ENCODE measurements at regions not wholly inside any gene's neighbourhood (a gene's known extent, or its start where the extent isn't known, plus 50 kb on each side); places are given as distances from the start of the nearest gene placed in this dataset.

GRCh38 chr9:13503599-13503998 lies 224.1 kb upstream of the MPDZ start:
- TF ChIP-seq CTCF (IDR thresholded peaks at IDR 0.05; ENCODE audit: extremely low read depth, low read depth, low read length): no peak
- Histone ChIP-seq H3K4me2 (ENCODE audit: insufficient read depth, low read length) (no peak overlapping the region), H3K27ac (ENCODE audit: low read depth, low read length) (no peak overlapping the region), H3K4me1 (ENCODE audit: insufficient read depth, low read length) (no peaks in the 10 kb centered on the region), H3K36me3 (ENCODE audit: insufficient read depth, low read length) (no peaks in the 10 kb centered on the region), H2AFZ (ENCODE audit: low read length) (no peak overlapping the region), H3K27me3 (ENCODE audit: insufficient read depth, low read length) (peaks cover 2% of the 10 kb centered on the region), H3K79me2 (ENCODE audit: insufficient read depth, low read length) (no peaks in the 10 kb centered on the region), H3K4me3 (ENCODE audit: insufficient read depth, low read length) (no peak overlapping the region), H3K9me3 (ENCODE audit: low read depth, low read length) (no peaks in the 10 kb centered on the region), H4K20me1 (ENCODE audit: insufficient read depth, low read length) (no peaks in the 10 kb centered on the region)
- DNase-seq (ENCODE audit: insufficient read length, low spot score, missing footprints): no peak

- Histone ChIP-seq H3K27me3 (ENCODE audit: insufficient read depth, low read length) (peaks cover 2% of the 10 kb centered on the region), H4K20me1 (ENCODE audit: insufficient read depth, low read length) (no peaks in the 10 kb centered on the region), H3K4me1 (ENCODE audit: insufficient read depth, low read length) (no peaks in the 10 kb centered on the region), H3K4me2 (ENCODE audit: insufficient read depth, low read length) (no peak overlapping the region), H3K4me3 (ENCODE audit: insufficient read depth, low read length) (no peak overlapping the region), H3K36me3 (ENCODE audit: insufficient read depth, low read length) (no peaks in the 10 kb centered on the region), H3K79me2 (ENCODE audit: insufficient read depth, low read length) (no peaks in the 10 kb centered on the region), H2AFZ (ENCODE audit: low read length) (no peak overlapping the region), H3K9me3 (ENCODE audit: low read depth, low read length) (no peaks in the 10 kb centered on the region), H3K27ac (ENCODE audit: low read depth, low read length) (no peak overlapping the region)
- no peak for TF ChIP-seq CTCF (IDR thresholded peaks at IDR 0.05; ENCODE audit: extremely low read depth, low read depth, low read length)
- no peak for DNase-seq (ENCODE audit: insufficient read length, low spot score, missing footprints)
These were observed 223.0 kb upstream of the MPDZ start for GRCh38 chr9:13502484-13502883.

GRCh38 chr9:13501018-13501417 lies 221.5 kb upstream of the MPDZ start:
- Histone ChIP-seq H3K27ac (ENCODE audit: low read depth, low read length) (no peak overlapping the region), H2AFZ (ENCODE audit: low read length) (no peak overlapping the region), H3K79me2 (ENCODE audit: insufficient read depth, low read length) (no peaks in the 10 kb centered on the region), H3K36me3 (ENCODE audit: insufficient read depth, low read length) (no peaks in the 10 kb centered on the region), H3K4me2 (ENCODE audit: insufficient read depth, low read length) (no peak overlapping the region), H3K27me3 (ENCODE audit: insufficient read depth, low read length) (peaks cover 2% of the 10 kb centered on the region), H4K20me1 (ENCODE audit: insufficient read depth, low read length) (no peaks in the 10 kb centered on the region), H3K9me3 (ENCODE audit: low read depth, low read length) (no peaks in the 10 kb centered on the region), H3K4me3 (ENCODE audit: insufficient read depth, low read length) (no peak overlapping the region), H3K4me1 (ENCODE audit: insufficient read depth, low read length) (no peaks in the 10 kb centered on the region)
- no peak for TF ChIP-seq CTCF (IDR thresholded peaks at IDR 0.05; ENCODE audit: extremely low read depth, low read depth, low read length)
- no peak for DNase-seq (ENCODE audit: insufficient read length, low spot score, missing footprints)

GRCh38 chr9:13500034-13500433 lies 220.5 kb upstream of the MPDZ start:
- Histone ChIP-seq H3K79me2 (ENCODE audit: insufficient read depth, low read length) (no peaks in the 10 kb centered on the region), H3K4me1 (ENCODE audit: insufficient read depth, low read length) (no peaks in the 10 kb centered on the region), H3K27ac (ENCODE audit: low read depth, low read length) (no peak overlapping the region), H3K27me3 (ENCODE audit: insufficient read depth, low read length) (peaks cover 2% of the 10 kb centered on the region), H3K36me3 (ENCODE audit: insufficient read depth, low read length) (no peaks in the 10 kb centered on the region), H4K20me1 (ENCODE audit: insufficient read depth, low read length) (no peaks in the 10 kb centered on the region), H3K4me3 (ENCODE audit: insufficient read depth, low read length) (no peak overlapping the region), H2AFZ (ENCODE audit: low read length) (no peak overlapping the region), H3K4me2 (ENCODE audit: insufficient read depth, low read length) (no peak overlapping the region), H3K9me3 (ENCODE audit: low read depth, low read length) (no peaks in the 10 kb centered on the region)
- DNase-seq (ENCODE audit: insufficient read length, low spot score, missing footprints): no peak
- no peak for TF ChIP-seq CTCF (IDR thresholded peaks at IDR 0.05; ENCODE audit: extremely low read depth, low read depth, low read length)

Measured in osteoblast (primary cell).